HL-60 (cell line): ENCODE measurements at regions not wholly inside any gene's neighbourhood (a gene's known extent, or its start where the extent isn't known, plus 50 kb on each side); places are given as distances from the start of the nearest gene placed in this dataset.

Experiments
- DNase-seq, 2 experiments: peaks; one replicate each; pipeline ENCODE4 v3.0.0-alpha.2; 2010 to 2020; ENCODE audit warnings: low read depth in 1 of 2, low spot score in 1 of 2
- H3K27ac ChIP-seq: fragments of 250-450 bp; sonication (Bioruptor Pico); replicated peaks from 2 replicates; pipeline ENCODE4 v1.5.1; 2020; ENCODE audit warnings: mild to moderate bottlenecking, moderate library complexity
- H3K27me3 ChIP-seq: fragments of 250-450 bp; sonication (Bioruptor Pico); 2 replicates; pipeline ENCODE4 v1.5.1; 2021; ENCODE audit warnings: mild to moderate bottlenecking, moderate library complexity; ENCODE audit not compliant: insufficient read depth, poor library complexity, severe bottlenecking
- H3K4me3 ChIP-seq: replicated peaks from 2 replicates; pipeline ENCODE4 v1.5.1; 2011; ENCODE audit warnings: mild to moderate bottlenecking, control low read depth, low read length; ENCODE audit not compliant: insufficient read depth
- CTCF ChIP-seq: IDR thresholded peaks from one replicate; pipeline ENCODE4 v1.5.1; 2011; ENCODE audit warnings: low read length, control low read depth, inconsistent platforms; ENCODE audit not compliant: insufficient read depth
- GABPA ChIP-seq: IDR thresholded peaks from 2 replicates; pipeline ENCODE4 v1.6.1; 2012; ENCODE audit warnings: low read depth
- POLR2AphosphoS5 ChIP-seq: IDR thresholded peaks from 2 replicates; pipeline ENCODE4 v1.6.1; 2012; ENCODE audit warnings: low read depth
- REST ChIP-seq: IDR thresholded peaks from 2 replicates; pipeline ENCODE4 v1.6.1; 2012; ENCODE audit warnings: low read depth; ENCODE audit not compliant: insufficient replicate concordance
- SPI1 ChIP-seq: IDR thresholded peaks from 2 replicates; pipeline ENCODE4 v1.6.1; 2012; ENCODE audit warnings: low read depth, mild to moderate bottlenecking, borderline replicate concordance

- Histone ChIP-seq H3K4me3 (no peak overlapping the region), H3K27ac (no peak overlapping the region), H3K27me3 (no peaks in the 10 kb centered on the region)
- no peak for DNase-seq
- TF ChIP-seq GABPA (no peak), POLR2AphosphoS5 (no peak), SPI1 (no peak), CTCF (no peak), REST (no peak)
Observed at GRCh38 chr10:60678978-60679377, 99.3 kb upstream of the CDK1 start.

GRCh38 chr10:60677531-60678129 lies 100.6 kb upstream of the CDK1 start:
- no peak for DNase-seq
- no peaks in the 10 kb centered on the region for H3K27me3 ChIP-seq
- H3K27ac ChIP-seq: no peak overlapping the region
- no peak overlapping the region for H3K4me3 ChIP-seq
- TF ChIP-seq GABPA (no peak), SPI1 (no peak), REST (no peak), CTCF (no peak), POLR2AphosphoS5 (no peak)

GRCh38 chr10:60675236-60675635 lies 103.0 kb upstream of the CDK1 start:
- TF ChIP-seq GABPA: no peak
- no peak for TF ChIP-seq POLR2AphosphoS5
- TF ChIP-seq REST: no peak
- no peak for TF ChIP-seq SPI1
- TF ChIP-seq CTCF: no peak
- no peak overlapping the region for H3K4me3 ChIP-seq
- no peak for DNase-seq
- no peak overlapping the region for H3K27ac ChIP-seq
- no peaks in the 10 kb centered on the region for H3K27me3 ChIP-seq
